Ishikawa (cell line): ENCODE measurements at regions not wholly inside any gene's neighbourhood (a gene's known extent, or its start where the extent isn't known, plus 50 kb on each side); places are given as distances from the start of the nearest gene placed in this dataset.

Source experiments
- CEBPB ChIP-seq: IDR thresholded peaks from 2 replicates; pipeline ENCODE4 v1.6.1; 2012
- CREB1 ChIP-seq: IDR thresholded peaks from 2 replicates; pipeline ENCODE4 v1.6.1; 2012; ENCODE audit warnings: low read depth
- EGR1 ChIP-seq: IDR thresholded peaks from 2 replicates; pipeline ENCODE4 v1.6.1; 2012
- EP300 ChIP-seq: IDR thresholded peaks from 2 replicates; pipeline ENCODE4 v1.6.1; 2012; ENCODE audit warnings: borderline replicate concordance
- FOXM1 ChIP-seq: IDR thresholded peaks from 2 replicates; pipeline ENCODE4 v1.6.1; 2012; ENCODE audit warnings: low read depth, borderline replicate concordance
- MAX ChIP-seq: IDR thresholded peaks from 2 replicates; pipeline ENCODE4 v1.6.1; 2012
- NFIC ChIP-seq: IDR thresholded peaks from 2 replicates; pipeline ENCODE4 v1.6.1; 2012
- RAD21 ChIP-seq: IDR thresholded peaks from 2 replicates; pipeline ENCODE4 v1.6.1; 2012; ENCODE audit warnings: low read depth
- REST ChIP-seq: IDR thresholded peaks from 2 replicates; pipeline ENCODE4 v1.6.1; 2012; ENCODE audit warnings: low read depth, mild to moderate bottlenecking
- TAF1 ChIP-seq: IDR thresholded peaks from 2 replicates; pipeline ENCODE4 v1.6.1; 2012; ENCODE audit warnings: low read depth, mild to moderate bottlenecking
- TCF12 ChIP-seq: IDR thresholded peaks from 2 replicates; pipeline ENCODE4 v1.6.1; 2012; ENCODE audit warnings: low read depth
- TEAD4 ChIP-seq: IDR thresholded peaks from 2 replicates; pipeline ENCODE4 v1.6.1; 2012
- YY1 ChIP-seq: IDR thresholded peaks from 2 replicates; pipeline ENCODE4 v1.6.1; 2012; ENCODE audit warnings: low read depth
- ZBTB7A ChIP-seq: IDR thresholded peaks from 2 replicates; pipeline ENCODE4 v1.6.1; 2012; ENCODE audit warnings: low read depth
- TF ChIP-seq, protein P1 (sequence below): IDR thresholded peaks from 2 replicates; pipeline ENCODE4 v1.6.1; 2012

DNA sequence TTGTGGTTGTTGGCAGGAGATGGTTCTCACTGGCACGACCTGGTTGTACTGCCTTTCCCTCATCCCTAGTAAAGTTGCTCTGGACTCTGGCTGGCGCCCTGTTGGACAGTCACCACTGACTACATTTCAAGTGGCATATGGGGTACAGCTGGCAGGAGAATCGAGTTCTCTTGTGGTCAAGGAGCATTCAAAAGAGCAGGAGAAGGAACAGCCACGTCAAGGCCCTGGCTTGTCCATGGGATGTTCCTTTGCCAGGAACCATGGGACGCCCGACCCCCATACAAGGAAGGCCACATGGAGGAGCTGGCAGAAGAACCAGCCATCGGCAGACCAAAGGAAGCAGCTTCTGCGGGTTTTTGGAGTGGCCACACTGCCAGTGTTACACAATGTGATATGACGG is 87.0 kb upstream of the SLC25A13 start:
- TF ChIP-seq EP300 (no peak), REST (no peak), CEBPB (no peak), TEAD4 (no peak), TCF12 (no peak), ZBTB7A (no peak), MAX (no peak)

GRCh38 chr7:96407427-96407826 is 85.5 kb upstream of the SLC25A13 start:
- TF ChIP-seq CREB1 = no peak
- no peak for TF ChIP-seq TAF1
- no peak for TF ChIP-seq MAX
- TF ChIP-seq TCF12 = no peak
- TF ChIP-seq REST = no peak
- TF ChIP-seq ZBTB7A = no peak

GRCh38 chr7:96402913-96403312 is 81.0 kb upstream of the SLC25A13 start:
- TF ChIP-seq FOXM1 = no peak
- no peak for TF ChIP-seq TAF1
- no peak for TF ChIP-seq YY1
- TF ChIP-seq CREB1 = no peak
- TF ChIP-seq TEAD4 = no peak
- TF ChIP-seq MAX = no peak
- no peak for TF ChIP-seq RAD21
- no peak for TF ChIP-seq CEBPB
- no peak for TF ChIP-seq EP300
- no peak for TF ChIP-seq TCF12
- TF ChIP-seq ZBTB7A = no peak
- TF ChIP-seq, protein P1, sequence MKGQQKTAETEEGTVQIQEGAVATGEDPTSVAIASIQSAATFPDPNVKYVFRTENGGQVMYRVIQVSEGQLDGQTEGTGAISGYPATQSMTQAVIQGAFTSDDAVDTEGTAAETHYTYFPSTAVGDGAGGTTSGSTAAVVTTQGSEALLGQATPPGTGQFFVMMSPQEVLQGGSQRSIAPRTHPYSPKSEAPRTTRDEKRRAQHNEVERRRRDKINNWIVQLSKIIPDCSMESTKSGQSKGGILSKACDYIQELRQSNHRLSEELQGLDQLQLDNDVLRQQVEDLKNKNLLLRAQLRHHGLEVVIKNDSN = no peak
- no peak for TF ChIP-seq NFIC

DNA sequence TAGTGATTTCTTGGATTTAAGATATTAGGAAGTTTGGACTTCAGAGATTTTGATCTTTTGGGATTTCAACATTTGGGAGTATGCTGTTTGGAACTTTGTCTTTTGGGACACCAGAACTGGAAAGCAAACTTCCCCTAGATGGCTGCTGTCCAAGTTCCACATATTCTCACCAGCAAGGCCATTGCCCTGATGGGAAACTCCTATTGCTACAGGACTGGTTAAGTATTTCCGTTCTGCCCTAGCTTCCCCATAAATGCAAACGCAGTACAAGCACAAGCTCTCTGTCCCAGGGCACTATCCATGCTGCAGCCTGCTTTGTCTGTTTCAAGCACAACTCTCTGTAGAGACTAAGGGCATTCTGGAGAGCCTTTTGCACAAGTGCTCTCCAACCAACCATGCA is 79.3 kb upstream of the SLC25A13 start:
- TF ChIP-seq ZBTB7A (no peak), CEBPB (no peak), REST (no peak), TEAD4 (no peak), TCF12 (no peak)
- TF ChIP-seq, protein P1 = no peak

DNA sequence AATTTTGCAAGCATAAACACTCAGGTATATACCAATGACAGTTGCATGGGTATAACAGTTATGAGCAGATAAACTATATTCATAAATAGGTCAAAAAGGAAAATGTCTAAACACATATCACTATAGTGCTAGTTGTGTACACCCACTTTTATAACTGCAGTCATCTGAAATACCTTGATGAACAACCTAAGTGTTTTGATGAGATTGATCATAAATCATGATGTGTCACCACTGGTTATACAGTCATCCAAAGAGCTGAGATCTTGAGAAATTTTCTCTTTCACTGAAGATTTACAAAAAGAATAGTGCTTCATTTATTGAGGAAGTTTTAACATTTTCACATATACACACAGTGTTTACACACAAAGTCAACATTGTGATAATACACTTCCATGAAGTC is 78.6 kb upstream of the SLC25A13 start:
- TF ChIP-seq, protein P1 = no peak
- TF ChIP-seq ZBTB7A (no peak), TCF12 (no peak), FOXM1 (no peak), REST (no peak), CEBPB (no peak), YY1 (no peak), EP300 (no peak), CREB1 (no peak), RAD21 (no peak), TAF1 (no peak), TEAD4 (no peak), MAX (no peak), NFIC (no peak), EGR1 (no peak)
